NCI-H82 (cell line): ENCODE measurements at regions not wholly inside any gene's neighbourhood (a gene's known extent, or its start where the extent isn't known, plus 50 kb on each side); places are given as distances from the start of the nearest gene placed in this dataset.
"Not testable (repeated sequence)": the region's sequence is repeated elsewhere in the genome, so short reads cannot be mapped to it uniquely, and the experiment has no call there.

ENCODE experiments used
- DNase-seq: peaks from one replicate; lab custom pipeline; 2025; lab: John Stamatoyannopoulos, UW

DNA sequence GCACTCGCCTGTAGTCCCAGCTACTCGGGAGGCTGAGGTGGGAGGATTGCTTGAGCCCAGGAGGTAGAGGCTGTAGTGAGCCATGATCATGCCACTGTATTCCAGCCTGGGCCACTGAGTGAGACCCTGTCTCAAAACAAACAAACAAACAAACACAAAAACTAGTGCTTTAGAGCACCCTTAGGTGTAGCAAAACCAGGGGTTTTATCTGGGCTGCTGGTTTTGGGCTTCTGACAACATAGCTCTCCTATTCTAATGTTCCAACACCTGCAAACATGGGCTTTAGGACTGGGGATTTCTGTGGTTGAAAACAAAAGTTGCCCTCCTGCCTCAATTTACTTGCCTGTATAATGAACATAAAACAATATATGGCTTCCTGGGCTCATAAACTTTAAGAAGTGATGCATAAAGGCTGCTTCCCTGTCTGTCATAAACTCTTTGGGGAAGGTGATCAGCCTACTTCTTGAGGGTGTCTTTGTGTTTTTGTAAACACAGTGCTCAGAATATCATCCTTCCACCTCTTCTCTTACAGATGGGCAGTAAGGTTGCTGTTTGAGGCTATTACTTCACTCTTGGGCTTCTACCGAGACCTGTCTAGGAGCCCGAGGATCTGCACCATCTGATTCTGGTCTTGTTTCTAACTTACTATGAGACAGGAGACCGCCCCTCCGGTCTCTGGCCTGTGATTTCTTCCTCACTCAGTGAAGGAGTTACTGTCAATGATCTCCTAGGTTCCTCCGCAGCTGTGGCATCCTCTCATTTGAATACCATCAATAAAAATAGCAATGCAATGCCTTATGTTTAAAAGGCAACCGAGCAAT, 246.5 kb downstream of the MYCN start:
- DNase-seq = no peak

DNA sequence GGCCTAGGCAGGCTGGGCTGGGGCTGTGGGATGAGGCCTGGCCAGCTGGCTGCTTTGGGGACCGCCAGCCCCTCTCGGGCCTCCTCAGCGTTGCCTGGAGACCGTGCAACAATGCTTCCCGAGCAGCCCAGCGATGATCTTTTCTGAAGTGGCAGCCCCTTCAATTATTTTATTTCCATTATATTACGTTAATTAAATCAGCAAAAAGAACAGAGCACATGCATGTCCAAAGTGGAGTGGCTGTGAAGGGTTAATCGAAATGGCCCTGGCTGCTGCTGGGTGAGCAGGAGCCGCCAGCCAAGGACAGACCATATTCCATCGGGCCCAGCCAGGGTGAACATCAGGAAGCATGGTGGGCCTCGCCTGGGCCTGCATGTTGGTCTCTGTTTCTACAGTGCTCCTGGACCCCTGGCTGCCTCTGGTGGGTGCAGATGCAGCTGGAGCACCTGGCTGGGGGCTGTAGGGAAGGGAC, 245.5 kb downstream of the MYCN start:
- no peak for DNase-seq

DNA sequence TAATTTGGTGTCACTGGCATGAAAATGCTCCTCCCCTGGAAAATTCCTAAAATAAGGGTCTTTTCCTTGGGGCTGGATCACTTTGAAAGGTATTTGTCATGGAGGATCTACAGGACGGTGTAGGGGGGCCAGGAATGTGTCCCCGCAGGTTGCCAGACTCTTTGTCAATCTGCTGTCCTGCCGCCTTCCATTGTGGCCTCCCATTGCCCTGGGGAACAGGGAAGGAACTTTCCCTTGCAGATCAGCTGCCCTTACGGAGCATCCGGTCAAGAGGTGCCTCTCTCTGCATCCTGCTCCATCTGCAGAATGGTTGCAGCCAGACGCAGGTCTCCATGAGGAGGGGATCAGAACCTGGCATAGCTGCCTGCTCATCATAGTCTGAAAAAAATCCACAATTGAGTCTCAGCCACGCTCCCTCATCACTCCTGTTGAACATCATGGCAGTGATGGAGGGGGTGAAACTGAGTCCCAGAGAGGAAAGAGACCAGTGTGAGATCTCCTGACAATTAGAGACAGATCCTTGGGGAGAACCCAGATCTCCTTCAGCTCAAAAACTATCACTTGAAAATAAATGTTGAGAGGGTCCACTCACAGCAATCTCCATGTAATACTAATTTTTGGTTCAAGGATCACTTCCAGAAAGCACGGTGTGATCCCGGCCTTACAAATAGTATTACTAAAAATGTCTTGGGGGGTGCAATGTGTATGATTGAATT, 244.8 kb downstream of the MYCN start:
- no peak for DNase-seq

DNA sequence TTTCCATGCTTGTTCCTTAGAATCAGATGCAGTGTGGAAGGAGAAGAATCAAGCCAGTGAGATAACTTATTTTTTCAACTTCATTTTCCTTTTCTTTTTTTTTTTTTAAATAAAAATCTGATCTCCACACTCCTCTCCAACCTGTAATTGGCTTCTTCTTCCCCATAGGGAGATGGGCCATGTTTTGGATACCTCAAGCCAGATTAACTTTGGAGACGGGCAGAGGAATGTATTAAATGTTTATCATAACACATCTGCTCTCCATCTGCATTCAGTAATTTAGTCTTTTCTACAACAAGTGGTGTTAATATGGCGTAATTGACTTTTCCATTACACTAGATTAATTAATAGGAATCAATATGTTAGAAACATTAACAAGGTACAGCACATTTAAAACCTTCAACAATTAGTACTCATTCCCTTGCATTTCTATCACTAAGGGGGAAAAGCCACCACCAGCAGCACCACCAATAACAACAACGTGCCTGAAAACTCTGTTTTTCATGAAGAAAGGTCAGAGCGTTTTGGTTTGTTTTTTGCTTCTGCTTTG, 244.1 kb downstream of the MYCN start:
- no peak for DNase-seq

GRCh38 chr2:16183345-16183744, 243.0 kb downstream of the MYCN start:
- DNase-seq = no peak

DNA sequence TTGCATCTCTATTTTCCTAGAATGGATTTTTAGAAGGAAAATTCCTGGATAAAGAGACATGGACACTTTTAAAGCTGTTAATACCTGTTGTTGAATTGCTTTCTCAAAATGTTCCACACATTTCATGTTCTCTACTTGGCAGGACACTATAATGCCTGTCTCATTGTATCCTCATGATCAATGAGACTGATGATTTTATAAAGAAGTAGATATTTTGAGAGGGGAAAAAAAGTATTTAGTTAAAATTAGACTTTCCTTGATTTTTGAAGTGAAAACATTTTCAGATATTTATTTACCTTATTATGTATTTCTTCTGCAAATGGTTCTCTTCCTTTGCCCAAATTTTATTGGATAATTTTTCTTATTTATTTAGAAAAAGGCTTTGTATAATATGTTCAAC, 242.5 kb downstream of the MYCN start:
- no peak for DNase-seq

GRCh38 chr2:16182311-16182815, 242.0 kb downstream of the MYCN start:
- DNase-seq = not testable (repeated sequence)

- DNase-seq = no peak
Observed at GRCh38 chr2:16181741-16182090, 241.4 kb downstream of the MYCN start.

DNA sequence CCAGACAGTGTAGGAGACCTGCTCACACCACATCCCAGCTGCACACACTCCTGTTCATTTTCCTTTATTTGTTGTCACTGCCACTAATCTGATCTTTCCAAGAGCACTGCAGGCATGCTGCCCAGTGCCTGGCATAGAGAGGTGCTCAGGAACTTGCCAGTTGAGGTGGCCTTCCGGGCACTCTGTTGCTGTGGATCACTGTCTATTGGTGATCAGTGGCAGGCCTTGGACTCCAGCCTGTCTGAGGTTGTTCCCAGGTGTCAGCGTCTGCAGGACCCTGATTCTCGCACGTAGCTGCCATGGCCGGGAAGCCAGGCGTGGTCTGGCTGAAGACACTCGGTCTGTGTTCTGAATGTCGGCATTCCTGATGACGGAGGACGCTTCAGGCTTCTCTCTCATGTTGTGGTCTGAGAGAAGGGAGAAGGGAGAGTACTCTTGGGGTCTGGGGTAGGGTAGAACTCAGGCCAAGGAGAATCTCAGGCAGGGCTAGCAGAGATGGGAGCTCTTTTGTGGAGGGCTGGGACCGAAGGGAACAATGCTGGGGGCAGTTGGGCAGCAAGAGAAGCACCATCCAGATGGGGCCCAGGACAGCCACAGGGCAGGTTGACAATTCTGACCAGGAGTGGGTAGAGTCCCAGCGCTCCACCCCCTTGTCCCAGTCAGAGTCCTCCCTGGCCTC, 240.9 kb downstream of the MYCN start:
- DNase-seq = no peak

DNA sequence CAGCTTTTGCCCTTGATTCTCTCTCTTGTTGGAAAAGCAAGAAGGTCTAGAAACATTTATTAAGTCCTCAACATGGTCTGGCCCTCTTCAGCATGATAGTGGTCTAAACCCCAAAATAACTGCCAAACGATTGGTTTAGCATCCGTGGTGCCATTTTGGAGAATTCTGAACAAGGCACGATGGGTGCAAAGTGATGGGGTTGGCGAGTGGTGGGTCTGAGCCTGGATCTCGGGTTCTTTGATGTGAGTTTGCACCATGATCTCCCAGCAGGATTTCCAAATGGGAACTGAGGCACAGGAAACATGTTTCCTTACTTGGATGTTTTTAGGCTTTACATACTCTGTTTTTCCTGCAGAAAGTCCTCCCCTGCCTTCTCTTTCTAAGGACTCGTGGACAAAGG, 240.3 kb downstream of the MYCN start:
- DNase-seq = no peak

GRCh38 chr2:16179701-16180416, 239.5 kb downstream of the MYCN start:
- peak; percentile 33 for DNase-seq

DNA sequence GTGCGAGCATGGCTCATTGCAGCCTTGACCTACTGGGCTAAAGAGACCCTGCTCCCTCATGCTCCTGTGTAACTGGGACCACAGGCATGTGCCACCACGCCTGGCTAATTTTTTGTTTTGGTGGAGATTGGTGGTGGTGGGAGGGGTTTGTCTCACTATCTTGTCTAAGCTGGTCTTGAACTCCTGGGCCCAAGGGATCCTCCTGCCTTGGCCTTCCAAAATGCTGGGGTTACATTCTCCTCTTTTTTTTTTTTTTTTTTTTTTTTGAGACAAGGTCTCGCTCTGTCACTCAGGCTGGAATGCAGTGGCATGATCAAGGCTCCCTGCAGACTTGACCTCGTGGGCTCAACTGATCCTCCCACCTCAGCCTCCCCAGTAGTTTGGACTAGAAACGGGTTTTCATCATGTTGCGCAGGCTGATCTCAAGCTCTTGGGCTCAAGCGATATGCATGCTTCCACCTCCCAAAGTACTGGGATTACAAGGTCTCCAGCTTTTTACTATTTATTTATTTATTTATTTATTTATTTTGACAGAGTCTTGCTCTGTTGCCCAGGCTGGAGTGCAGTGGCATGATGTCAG, 238.3 kb downstream of the MYCN start:
- no peak for DNase-seq

DNA sequence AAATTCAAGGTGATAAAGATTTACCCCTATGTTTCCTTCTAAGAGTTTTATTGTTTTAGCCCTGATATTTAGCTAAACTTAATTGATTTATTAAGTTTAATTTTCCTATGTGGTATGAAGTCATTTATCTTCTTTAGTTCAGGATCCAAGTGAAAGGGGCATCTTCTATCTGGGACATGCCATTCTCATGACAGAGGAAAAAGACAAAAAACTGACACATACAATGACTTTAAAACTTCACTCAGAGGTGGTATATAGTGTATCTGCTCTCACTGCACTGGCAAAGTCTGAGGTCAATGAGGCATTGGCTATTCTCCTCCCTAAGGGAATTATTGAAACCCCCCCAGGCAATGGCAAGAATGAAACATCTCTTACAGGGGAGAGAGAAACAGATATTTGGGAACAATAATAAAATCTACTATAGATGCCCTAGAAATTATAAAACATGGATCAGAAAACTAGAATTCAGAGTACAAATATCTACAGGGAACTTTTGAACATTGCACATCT, 237.4 kb downstream of the MYCN start:
- no peak for DNase-seq

GRCh38 chr2:16176971-16177480, 236.7 kb downstream of the MYCN start:
- DNase-seq = no peak

DNA sequence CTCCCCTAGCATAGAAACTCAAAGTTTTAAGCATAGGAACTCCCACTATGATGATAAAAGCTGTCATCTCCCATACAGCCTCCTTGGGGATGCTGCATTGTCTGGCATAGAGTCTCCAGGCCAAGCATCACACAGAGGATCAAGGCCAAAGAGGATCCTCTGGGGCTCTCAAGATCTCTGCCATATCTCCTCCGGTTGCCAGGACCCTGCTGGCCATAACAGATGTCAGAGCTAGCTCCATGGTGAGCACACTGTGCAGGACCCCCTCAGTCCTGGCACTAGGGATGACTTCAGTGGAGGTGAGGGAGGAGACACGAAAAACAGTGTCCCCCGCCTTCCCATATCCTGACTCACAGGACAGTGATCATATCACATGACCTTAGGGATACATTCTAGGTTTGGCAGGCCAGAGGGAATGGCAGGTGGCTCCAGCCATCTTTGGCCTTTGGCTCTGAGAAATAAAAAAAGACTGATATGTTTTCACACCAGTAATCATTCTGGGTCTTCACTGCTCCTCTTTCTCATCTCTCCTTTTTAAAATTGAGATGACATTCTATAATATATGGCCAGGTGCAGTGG, 235.0 kb downstream of the MYCN start:
- no peak for DNase-seq

- no peak for DNase-seq
Observed at GRCh38 chr2:16174693-16175045, 234.3 kb downstream of the MYCN start.

GRCh38 chr2:16173893-16174692, 233.7 kb downstream of the MYCN start:
- DNase-seq = no peak

DNA sequence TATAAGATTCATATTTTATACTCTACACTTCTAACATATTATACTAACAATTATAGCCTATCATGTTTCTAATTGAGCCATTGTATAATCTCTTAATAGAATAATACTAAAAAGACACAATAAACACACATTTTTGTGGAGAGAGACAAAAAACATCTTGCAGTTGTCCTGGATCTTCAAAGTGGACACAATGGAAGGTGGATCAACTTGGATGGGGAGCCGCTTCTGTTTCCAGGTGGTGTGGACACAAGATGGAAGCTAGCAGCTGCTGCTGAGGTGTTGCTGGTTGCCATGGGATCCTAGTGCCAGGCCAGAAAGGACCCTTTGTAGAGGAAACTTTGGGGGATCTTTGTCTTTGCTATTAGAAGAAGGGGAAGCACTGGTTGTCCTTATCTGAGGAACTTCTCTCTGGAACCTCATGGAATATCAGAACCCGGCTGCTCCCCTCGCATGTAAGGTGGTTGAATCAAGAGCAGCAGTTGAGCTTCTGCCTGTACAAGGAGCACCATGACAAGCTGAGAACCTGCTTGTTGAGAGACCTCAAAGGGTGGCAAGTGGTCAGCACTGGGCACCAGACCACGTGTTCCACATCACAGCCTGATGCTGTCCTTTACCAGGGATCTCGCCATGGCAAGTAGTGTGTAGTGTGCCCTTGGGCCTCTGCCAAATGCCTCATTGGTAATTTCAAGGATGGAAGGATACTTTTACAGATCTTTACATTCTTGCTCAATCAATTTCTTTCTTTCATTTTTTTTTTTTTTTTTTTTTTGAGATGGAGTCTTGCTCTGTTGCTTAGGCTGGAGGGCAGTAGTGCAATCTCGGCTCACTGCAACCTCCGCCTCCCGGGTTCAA, 232.2 kb downstream of the MYCN start:
- DNase-seq = no peak

GRCh38 chr2:16171425-16171920, 231.1 kb downstream of the MYCN start:
- DNase-seq = no peak
